GM10248 (cell line): ENCODE measurements at regions not wholly inside any gene's neighbourhood (a gene's known extent, or its start where the extent isn't known, plus 50 kb on each side); places are given as distances from the start of the nearest gene placed in this dataset.

Experiments used
- CTCF ChIA-PET: fragments of 300-600 bp; sonication (Branson Sonifier 250); formaldehyde crosslinking; extraction: SDS; loops from one replicate; lab custom pipeline; 2021; ENCODE audit warnings: antibody characterized with exemption; lab: Yijun Ruan, JAX
- POLR2A ChIA-PET: fragments of 350-650 bp; sonication (Branson Sonifier 250); formaldehyde crosslinking; extraction: SDS; loops from one replicate; lab custom pipeline; 2020; ENCODE audit warnings: antibody characterized with exemption; lab: Yijun Ruan, JAX
- DNase-seq: peaks from one replicate; pipeline ENCODE4 v3.0.0; 2012; ENCODE audit errors: extremely low spot score
- CTCF ChIP-seq: IDR thresholded peaks from 2 replicates; pipeline ENCODE4 v1.5.1; 2012; ENCODE audit warnings: mild to moderate bottlenecking, low read depth; ENCODE audit errors: extremely low read depth, missing control alignments, control extremely low read depth

GRCh38 chr13:22744688-22745452 is 435.9 kb upstream of the SGCG start:
- no peak for TF ChIP-seq CTCF
- CTCF ChIA-PET = interaction anchor here (2.4 kb wide), 1 partner anchor 9 kb away, joined by 6 read pairs; no protein-coding TSS in a partner anchor
- DNase-seq = no peak
- POLR2A ChIA-PET = no interaction called here

- no peak for DNase-seq
- ChIA-PET CTCF (no interaction called here), POLR2A (no interaction called here)
- no peak for TF ChIP-seq CTCF
Observed at GRCh38 chr13:22748866-22749577, 431.8 kb upstream of the SGCG start.

- CTCF ChIA-PET = no interaction called here
- POLR2A ChIA-PET = no interaction called here
- no peak for TF ChIP-seq CTCF
Observed at GRCh38 chr13:22749626-22750025, 431.2 kb upstream of the SGCG start.

GRCh38 chr13:22757530-22758120 is 423.2 kb upstream of the SGCG start:
- CTCF ChIA-PET = interaction anchor here (1.0 to 2.4 kb wide), 3 partner anchors 10 to 1120 kb away, joined by 4 to 6 read pairs (median 4); no protein-coding TSS in a partner anchor
- peak; percentile 15 for TF ChIP-seq CTCF
- no peak for DNase-seq

More at GRCh38 chr13:22749626-22750025, 431.2 kb upstream of the SGCG start:
- no peak for DNase-seq

GRCh38 chr13:22758245-22758644 is 422.5 kb upstream of the SGCG start:
- ChIA-PET CTCF (interaction anchor here (1.0 to 2.4 kb wide), 3 partner anchors 11 to 1120 kb away, joined by 4 to 6 read pairs (median 4); no protein-coding TSS in a partner anchor), POLR2A (no interaction called here)
- no peak for TF ChIP-seq CTCF
- no peak for DNase-seq

More at GRCh38 chr13:22757530-22758120, 423.2 kb upstream of the SGCG start:
- POLR2A ChIA-PET = no interaction called here

- no peak for DNase-seq
- POLR2A ChIA-PET = no interaction called here
- no peak for TF ChIP-seq CTCF
- CTCF ChIA-PET = interaction anchor here (0.9 kb wide), 1 partner anchor 14 kb away, joined by 3 read pairs; no protein-coding TSS in a partner anchor
Observed at GRCh38 chr13:22761709-22762108, 419.1 kb upstream of the SGCG start.
